ENCODE measurements at regions not wholly inside any gene's neighbourhood (a gene's known extent, or its start where the extent isn't known, plus 50 kb on each side); places are given as distances from the start of the nearest gene placed in this dataset.

- Histone ChIP-seq H3K4me3 (ENCODE audit: low read depth in 1 of 2, low read length in 2 of 2) (no peak overlapping the region), H3K9me3 (ENCODE audit: control insufficient read depth in 1 of 2, low read length in 2 of 2) (no peaks in the 10 kb centered on the region), H3K4me1 (ENCODE audit: control insufficient read depth in 1 of 2, insufficient read depth in 2 of 2, low read length in 2 of 2) (no peaks in the 10 kb centered on the region), H3K27ac (ENCODE audit: low read depth, low read length) (no peak overlapping the region), H3K36me3 (ENCODE audit: control insufficient read depth in 1 of 2, insufficient read depth in 2 of 2, low read length in 2 of 2) (no peaks in the 10 kb centered on the region), H3K27me3 (ENCODE audit: control insufficient read depth in 1 of 2, insufficient read depth in 2 of 2, low read length in 2 of 2) (no peaks in the 10 kb centered on the region), H3K9ac (ENCODE audit: low read depth in 1 of 2, low read length in 2 of 2) (no peak overlapping the region)
Measured at GRCh38 chr10:59517341-59517899, 155.1 kb upstream of the FAM13C start.

DNA sequence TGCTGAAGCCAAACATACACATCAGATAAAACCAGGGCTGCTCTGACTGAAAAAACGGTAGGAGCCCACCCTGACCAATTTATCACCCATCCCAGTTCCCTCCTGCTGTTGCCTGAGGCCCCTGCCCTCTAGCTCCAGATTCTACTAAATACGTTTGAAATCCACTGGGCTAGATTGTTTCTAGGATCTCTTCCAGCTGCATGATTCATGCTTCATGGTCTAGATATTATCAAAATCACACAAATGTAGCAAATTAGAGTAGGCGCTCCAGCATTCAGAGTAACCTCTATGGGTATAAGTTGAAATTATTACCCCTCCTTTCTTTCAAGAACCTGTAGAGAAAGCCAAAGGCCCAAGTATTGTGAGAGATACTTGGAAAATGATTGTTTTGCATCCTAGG lies 151.2 kb upstream of the FAM13C start:
- no peaks in the 10 kb centered on the region for H3K27me3 ChIP-seq (ENCODE audit: control insufficient read depth in 1 of 2, insufficient read depth in 2 of 2, low read length in 2 of 2)
- no peak overlapping the region for H3K4me3 ChIP-seq (ENCODE audit: low read depth in 1 of 2, low read length in 2 of 2)
- H3K4me1 ChIP-seq (ENCODE audit: control insufficient read depth in 1 of 2, insufficient read depth in 2 of 2, low read length in 2 of 2): no peaks in the 10 kb centered on the region
- H3K9me3 ChIP-seq (ENCODE audit: control insufficient read depth in 1 of 2, low read length in 2 of 2): no peaks in the 10 kb centered on the region
- H3K9ac ChIP-seq (ENCODE audit: low read depth in 1 of 2, low read length in 2 of 2): no peak overlapping the region
- no peak overlapping the region for H3K27ac ChIP-seq (ENCODE audit: low read depth, low read length)
- H3K36me3 ChIP-seq (ENCODE audit: control insufficient read depth in 1 of 2, insufficient read depth in 2 of 2, low read length in 2 of 2): no peaks in the 10 kb centered on the region

DNA sequence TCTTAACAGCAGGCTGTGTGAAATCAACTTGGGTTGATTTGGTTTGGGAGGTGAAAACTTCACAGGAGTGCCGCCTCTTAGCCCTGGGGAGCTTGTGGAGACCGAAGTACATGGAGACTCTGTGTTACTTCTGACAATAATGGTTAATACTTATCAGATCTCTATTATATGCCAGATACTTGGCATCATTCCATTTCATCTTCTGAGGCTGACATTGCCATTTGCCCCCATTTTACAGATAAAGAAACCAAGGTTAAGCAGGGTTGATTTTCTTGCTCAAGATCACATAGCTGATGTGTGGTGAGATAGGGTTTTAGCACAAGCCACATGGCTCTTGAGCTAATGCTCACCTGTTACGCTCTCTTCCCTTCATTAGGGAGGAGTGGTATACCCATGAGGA lies 150.6 kb upstream of the FAM13C start:
- no peak overlapping the region for H3K27ac ChIP-seq (ENCODE audit: low read depth, low read length)
- no peaks in the 10 kb centered on the region for H3K36me3 ChIP-seq (ENCODE audit: control insufficient read depth in 1 of 2, insufficient read depth in 2 of 2, low read length in 2 of 2)
- no peaks in the 10 kb centered on the region for H3K27me3 ChIP-seq (ENCODE audit: control insufficient read depth in 1 of 2, insufficient read depth in 2 of 2, low read length in 2 of 2)
- no peak overlapping the region for H3K4me3 ChIP-seq (ENCODE audit: low read depth in 1 of 2, low read length in 2 of 2)
- H3K9ac ChIP-seq (ENCODE audit: low read depth in 1 of 2, low read length in 2 of 2): no peak overlapping the region
- no peaks in the 10 kb centered on the region for H3K9me3 ChIP-seq (ENCODE audit: control insufficient read depth in 1 of 2, low read length in 2 of 2)
- H3K4me1 ChIP-seq (ENCODE audit: control insufficient read depth in 1 of 2, insufficient read depth in 2 of 2, low read length in 2 of 2): no peaks in the 10 kb centered on the region

GRCh38 chr10:59508956-59509355 lies 146.6 kb upstream of the FAM13C start:
- no peak overlapping the region for H3K9ac ChIP-seq (ENCODE audit: low read depth in 1 of 2, low read length in 2 of 2)
- H3K36me3 ChIP-seq (ENCODE audit: control insufficient read depth in 1 of 2, insufficient read depth in 2 of 2, low read length in 2 of 2): no peaks in the 10 kb centered on the region
- H3K9me3 ChIP-seq (ENCODE audit: control insufficient read depth in 1 of 2, low read length in 2 of 2): no peaks in the 10 kb centered on the region
- no peak overlapping the region for H3K27ac ChIP-seq (ENCODE audit: low read depth, low read length)
- H3K27me3 ChIP-seq (ENCODE audit: control insufficient read depth in 1 of 2, insufficient read depth in 2 of 2, low read length in 2 of 2): no peaks in the 10 kb centered on the region
- no peaks in the 10 kb centered on the region for H3K4me1 ChIP-seq (ENCODE audit: control insufficient read depth in 1 of 2, insufficient read depth in 2 of 2, low read length in 2 of 2)
- no peak overlapping the region for H3K4me3 ChIP-seq (ENCODE audit: low read depth in 1 of 2, low read length in 2 of 2)

DNA sequence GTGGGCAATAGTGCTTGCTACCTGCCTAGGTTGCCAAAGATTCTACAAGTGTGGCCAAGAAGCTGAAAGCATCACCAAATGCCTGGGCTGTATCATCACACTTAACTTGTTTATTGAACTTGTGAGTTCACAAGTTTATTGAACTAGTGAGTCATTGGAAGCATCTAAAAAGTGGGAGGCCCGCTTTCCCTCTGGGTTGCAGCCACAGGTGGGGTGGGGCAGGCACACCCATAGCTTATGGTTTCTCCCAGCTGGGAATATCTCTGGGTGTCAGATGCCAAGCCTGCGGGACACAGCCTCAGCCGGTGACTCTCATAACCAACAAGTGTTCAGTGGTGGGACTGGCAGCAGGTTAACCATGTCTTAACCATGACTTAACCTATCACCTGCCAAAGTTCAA lies 145.9 kb upstream of the FAM13C start:
- no peak overlapping the region for H3K27ac ChIP-seq (ENCODE audit: low read depth, low read length)
- H3K9ac ChIP-seq (ENCODE audit: low read depth in 1 of 2, low read length in 2 of 2): no peak overlapping the region
- no peaks in the 10 kb centered on the region for H3K9me3 ChIP-seq (ENCODE audit: control insufficient read depth in 1 of 2, low read length in 2 of 2)
- H3K27me3 ChIP-seq (ENCODE audit: control insufficient read depth in 1 of 2, insufficient read depth in 2 of 2, low read length in 2 of 2): no peaks in the 10 kb centered on the region
- H3K4me1 ChIP-seq (ENCODE audit: control insufficient read depth in 1 of 2, insufficient read depth in 2 of 2, low read length in 2 of 2): no peaks in the 10 kb centered on the region
- no peaks in the 10 kb centered on the region for H3K36me3 ChIP-seq (ENCODE audit: control insufficient read depth in 1 of 2, insufficient read depth in 2 of 2, low read length in 2 of 2)
- no peak overlapping the region for H3K4me3 ChIP-seq (ENCODE audit: low read depth in 1 of 2, low read length in 2 of 2)

GRCh38 chr10:59505926-59506325 lies 143.6 kb upstream of the FAM13C start:
- Histone ChIP-seq H3K4me3 (ENCODE audit: low read depth in 1 of 2, low read length in 2 of 2) (no peak overlapping the region), H3K9ac (ENCODE audit: low read depth in 1 of 2, low read length in 2 of 2) (no peak overlapping the region), H3K36me3 (ENCODE audit: control insufficient read depth in 1 of 2, insufficient read depth in 2 of 2, low read length in 2 of 2) (no peaks in the 10 kb centered on the region), H3K9me3 (ENCODE audit: control insufficient read depth in 1 of 2, low read length in 2 of 2) (no peaks in the 10 kb centered on the region), H3K27ac (ENCODE audit: low read depth, low read length) (no peak overlapping the region), H3K27me3 (ENCODE audit: control insufficient read depth in 1 of 2, insufficient read depth in 2 of 2, low read length in 2 of 2) (no peaks in the 10 kb centered on the region), H3K4me1 (ENCODE audit: control insufficient read depth in 1 of 2, insufficient read depth in 2 of 2, low read length in 2 of 2) (no peaks in the 10 kb centered on the region)

DNA sequence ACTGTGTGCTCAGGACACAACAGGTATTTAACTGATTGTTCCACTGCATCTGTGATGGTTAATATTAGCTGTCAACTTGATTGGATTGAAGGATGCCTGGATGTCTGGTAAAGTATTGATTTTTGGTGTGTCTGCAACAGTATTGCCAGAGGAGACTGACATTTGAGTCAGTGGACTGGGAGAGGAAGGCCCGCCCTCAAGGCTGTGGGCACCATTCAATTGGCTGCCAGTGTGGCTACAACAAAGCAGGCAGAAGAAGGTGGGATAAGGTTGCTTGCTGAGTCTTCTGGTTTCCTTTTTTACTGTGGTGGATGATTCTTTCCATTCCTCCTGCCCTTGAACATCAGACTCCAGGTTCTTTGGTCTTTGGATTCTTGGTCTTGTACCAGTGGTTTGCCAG lies 137.1 kb upstream of the FAM13C start:
- no peak overlapping the region for H3K4me3 ChIP-seq (ENCODE audit: low read depth in 1 of 2, low read length in 2 of 2)
- H3K4me1 ChIP-seq (ENCODE audit: control insufficient read depth in 1 of 2, insufficient read depth in 2 of 2, low read length in 2 of 2): no peaks in the 10 kb centered on the region
- H3K9ac ChIP-seq (ENCODE audit: low read depth in 1 of 2, low read length in 2 of 2): no peak overlapping the region

DNA sequence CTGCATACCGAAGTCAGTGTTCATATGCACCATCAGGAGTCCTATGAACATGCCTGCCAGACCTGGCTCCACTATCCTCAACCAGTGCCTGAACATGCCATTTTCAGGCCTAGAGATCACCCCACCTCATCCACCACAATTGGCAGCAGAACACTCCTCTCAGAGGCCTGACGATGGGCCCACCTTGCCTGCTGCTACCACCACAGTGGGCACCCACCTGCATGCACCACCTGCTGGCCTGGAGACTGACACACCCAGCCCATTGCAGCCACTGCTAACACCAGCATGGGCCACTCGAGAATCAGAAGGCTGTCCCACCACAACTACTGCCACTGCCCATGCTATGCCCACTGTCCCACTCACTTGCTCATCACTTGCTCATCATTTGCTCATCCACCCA lies 130.7 kb upstream of the FAM13C start:
- Histone ChIP-seq H3K9ac (ENCODE audit: low read depth in 1 of 2, low read length in 2 of 2) (no peak overlapping the region), H3K27me3 (ENCODE audit: control insufficient read depth in 1 of 2, insufficient read depth in 2 of 2, low read length in 2 of 2) (no peaks in the 10 kb centered on the region), H3K27ac (ENCODE audit: low read depth, low read length) (no peak overlapping the region), H3K4me1 (ENCODE audit: control insufficient read depth in 1 of 2, insufficient read depth in 2 of 2, low read length in 2 of 2) (no peaks in the 10 kb centered on the region), H3K4me3 (ENCODE audit: low read depth in 1 of 2, low read length in 2 of 2) (no peak overlapping the region), H3K9me3 (ENCODE audit: control insufficient read depth in 1 of 2, low read length in 2 of 2) (peaks cover 10% of the 10 kb centered on the region in 2 donors), H3K36me3 (ENCODE audit: control insufficient read depth in 1 of 2, insufficient read depth in 2 of 2, low read length in 2 of 2) (no peaks in the 10 kb centered on the region)

More for the DNA sequence above, 137.1 kb upstream of the FAM13C start:
- Histone ChIP-seq H3K36me3 (ENCODE audit: control insufficient read depth in 1 of 2, insufficient read depth in 2 of 2, low read length in 2 of 2) (no peaks in the 10 kb centered on the region), H3K27ac (ENCODE audit: low read depth, low read length) (no peak overlapping the region), H3K9me3 (ENCODE audit: control insufficient read depth in 1 of 2, low read length in 2 of 2) (peaks cover 7 to 10% of the 10 kb centered on the region in 2 donors), H3K27me3 (ENCODE audit: control insufficient read depth in 1 of 2, insufficient read depth in 2 of 2, low read length in 2 of 2) (no peaks in the 10 kb centered on the region)

DNA sequence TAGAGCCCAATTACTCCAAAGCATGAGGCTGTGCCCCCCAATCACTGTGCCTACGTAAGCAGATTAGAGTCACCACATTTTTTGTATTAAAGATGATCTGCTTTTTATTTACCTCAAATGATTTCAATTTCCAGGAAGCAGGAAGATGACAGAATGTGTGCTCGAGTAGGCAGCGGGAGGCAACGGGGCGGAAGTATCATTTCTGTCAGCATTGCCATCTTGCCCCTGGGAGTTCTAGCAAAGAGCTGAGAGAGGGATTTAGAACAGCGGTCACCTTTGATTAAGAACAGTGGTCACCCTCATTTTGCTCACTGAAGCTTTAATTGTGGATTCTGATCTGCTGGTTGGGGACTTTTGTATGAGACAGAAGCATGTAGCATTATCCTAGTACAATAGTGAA lies 117.1 kb upstream of the FAM13C start:
- no peaks in the 10 kb centered on the region for H3K36me3 ChIP-seq (ENCODE audit: control insufficient read depth in 1 of 2, insufficient read depth in 2 of 2, low read length in 2 of 2)
- no peaks in the 10 kb centered on the region for H3K27me3 ChIP-seq (ENCODE audit: control insufficient read depth in 1 of 2, insufficient read depth in 2 of 2, low read length in 2 of 2)
- H3K4me1 ChIP-seq (ENCODE audit: control insufficient read depth in 1 of 2, insufficient read depth in 2 of 2, low read length in 2 of 2): no peaks in the 10 kb centered on the region
- H3K9me3 ChIP-seq (ENCODE audit: control insufficient read depth in 1 of 2, low read length in 2 of 2): no peaks in the 10 kb centered on the region
- no peak overlapping the region for H3K4me3 ChIP-seq (ENCODE audit: low read depth in 1 of 2, low read length in 2 of 2)
- no peak overlapping the region for H3K9ac ChIP-seq (ENCODE audit: low read depth in 1 of 2, low read length in 2 of 2)
- H3K27ac ChIP-seq (ENCODE audit: low read depth, low read length): no peak overlapping the region

DNA sequence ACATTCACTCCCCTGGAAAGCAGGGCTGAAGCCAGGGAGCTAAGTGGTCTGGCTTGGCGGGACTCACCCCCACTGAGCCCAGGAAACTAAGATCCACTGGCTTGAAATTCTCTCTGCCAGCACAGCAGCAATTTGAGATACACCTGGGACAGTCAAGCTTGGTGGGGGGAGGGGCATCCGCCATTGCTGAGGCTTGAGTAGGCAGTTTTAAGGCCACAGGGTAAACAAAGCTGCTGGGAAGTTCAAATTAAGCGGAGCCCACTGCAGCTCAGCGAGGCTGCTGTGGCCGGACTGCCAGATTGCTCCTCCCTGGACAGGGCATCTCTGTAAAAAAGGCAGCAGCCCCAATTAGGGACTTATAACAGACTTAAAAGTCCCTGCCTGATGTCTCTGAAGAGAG lies 108.2 kb upstream of the FAM13C start:
- H3K9ac ChIP-seq (ENCODE audit: low read depth in 1 of 2, low read length in 2 of 2): no peak overlapping the region
- no peaks in the 10 kb centered on the region for H3K9me3 ChIP-seq (ENCODE audit: control insufficient read depth in 1 of 2, low read length in 2 of 2)
- H3K4me3 ChIP-seq (ENCODE audit: low read depth in 1 of 2, low read length in 2 of 2): no peak overlapping the region
- H3K36me3 ChIP-seq (ENCODE audit: control insufficient read depth in 1 of 2, insufficient read depth in 2 of 2, low read length in 2 of 2): no peaks in the 10 kb centered on the region
- no peaks in the 10 kb centered on the region for H3K4me1 ChIP-seq (ENCODE audit: control insufficient read depth in 1 of 2, insufficient read depth in 2 of 2, low read length in 2 of 2)
- no peaks in the 10 kb centered on the region for H3K27me3 ChIP-seq (ENCODE audit: control insufficient read depth in 1 of 2, insufficient read depth in 2 of 2, low read length in 2 of 2)
- H3K27ac ChIP-seq (ENCODE audit: low read depth, low read length): no peak overlapping the region

- Histone ChIP-seq H3K4me1 (ENCODE audit: control insufficient read depth in 1 of 2, insufficient read depth in 2 of 2, low read length in 2 of 2) (no peaks in the 10 kb centered on the region), H3K27ac (ENCODE audit: low read depth, low read length) (no peak overlapping the region), H3K27me3 (ENCODE audit: control insufficient read depth in 1 of 2, insufficient read depth in 2 of 2, low read length in 2 of 2) (no peaks in the 10 kb centered on the region)
Measured at GRCh38 chr10:59465088-59465487, 102.7 kb upstream of the FAM13C start.

More at GRCh38 chr10:59465088-59465487, 102.7 kb upstream of the FAM13C start:
- no peak overlapping the region for H3K4me3 ChIP-seq (ENCODE audit: low read depth in 1 of 2, low read length in 2 of 2)
- H3K9me3 ChIP-seq (ENCODE audit: control insufficient read depth in 1 of 2, low read length in 2 of 2): no peaks in the 10 kb centered on the region
- no peaks in the 10 kb centered on the region for H3K36me3 ChIP-seq (ENCODE audit: control insufficient read depth in 1 of 2, insufficient read depth in 2 of 2, low read length in 2 of 2)
- no peak overlapping the region for H3K9ac ChIP-seq (ENCODE audit: low read depth in 1 of 2, low read length in 2 of 2)
